ENCODE measurements at regions not wholly inside any gene's neighbourhood (a gene's known extent, or its start where the extent isn't known, plus 50 kb on each side); places are given as distances from the start of the nearest gene placed in this dataset.

GRCh38 chr5:143471041-143471509 lies 67.6 kb upstream of the NR3C1 start:
- Histone ChIP-seq H3K27ac (ENCODE audit: low read depth, low read length) (no peak overlapping the region), H3K4me1 (ENCODE audit: control insufficient read depth, low read length) (no peaks in the 10 kb centered on the region), H3K36me3 (ENCODE audit: control insufficient read depth, low read length) (no peaks in the 10 kb centered on the region), H3K79me2 (ENCODE audit: control insufficient read depth, low read length) (no peaks in the 10 kb centered on the region), H3K4me2 (ENCODE audit: low read length) (no peak overlapping the region), H4K20me1 (ENCODE audit: control insufficient read depth, insufficient read depth, low read depth, low read length) (no peaks in the 10 kb centered on the region), H3K27me3 (ENCODE audit: control insufficient read depth, low read length) (no peaks in the 10 kb centered on the region), H3K4me3 (ENCODE audit: low read length) (no peak overlapping the region), H3K9me3 (ENCODE audit: control insufficient read depth, insufficient read depth, low read length) (no peaks in the 10 kb centered on the region), H3K9me2 (replicated peaks; ENCODE audit: control insufficient read depth, low read length) (no peaks in the 10 kb centered on the region), H3F3A (ENCODE audit: control insufficient read depth, insufficient read depth) (no peaks in the 10 kb centered on the region)
- TF ChIP-seq EZH2phosphoT487 (IDR thresholded peaks at IDR 0.05; ENCODE audit: borderline replicate concordance, low read length) (no peak), CTCF (IDR thresholded peaks at IDR 0.05; ENCODE audit: low read depth, low read length, poor library complexity, severe bottlenecking) (no peak)

GRCh38 chr5:143470120-143470519 lies 66.6 kb upstream of the NR3C1 start:
- Histone ChIP-seq H3K9me3 (ENCODE audit: control insufficient read depth, insufficient read depth, low read length) (no peaks in the 10 kb centered on the region), H3K4me3 (ENCODE audit: low read length) (no peak overlapping the region), H3K36me3 (ENCODE audit: control insufficient read depth, low read length) (no peaks in the 10 kb centered on the region), H3K79me2 (ENCODE audit: control insufficient read depth, low read length) (no peaks in the 10 kb centered on the region), H3K27me3 (ENCODE audit: control insufficient read depth, low read length) (no peaks in the 10 kb centered on the region), H3F3A (ENCODE audit: control insufficient read depth, insufficient read depth) (no peaks in the 10 kb centered on the region), H3K27ac (ENCODE audit: low read depth, low read length) (no peak overlapping the region), H4K20me1 (ENCODE audit: control insufficient read depth, insufficient read depth, low read depth, low read length) (no peaks in the 10 kb centered on the region), H3K4me2 (ENCODE audit: low read length) (no peak overlapping the region), H3K9me2 (replicated peaks; ENCODE audit: control insufficient read depth, low read length) (no peaks in the 10 kb centered on the region), H3K4me1 (ENCODE audit: control insufficient read depth, low read length) (no peaks in the 10 kb centered on the region)
- TF ChIP-seq EZH2phosphoT487 (IDR thresholded peaks at IDR 0.05; ENCODE audit: borderline replicate concordance, low read length): no peak
- TF ChIP-seq CTCF (IDR thresholded peaks at IDR 0.05; ENCODE audit: low read depth, low read length, poor library complexity, severe bottlenecking): no peak

GRCh38 chr5:143469125-143469524 lies 65.6 kb upstream of the NR3C1 start:
- Histone ChIP-seq H3K4me1 (ENCODE audit: control insufficient read depth, low read length) (no peaks in the 10 kb centered on the region), H4K20me1 (ENCODE audit: control insufficient read depth, insufficient read depth, low read depth, low read length) (no peaks in the 10 kb centered on the region), H3K36me3 (ENCODE audit: control insufficient read depth, low read length) (no peaks in the 10 kb centered on the region), H3K27ac (ENCODE audit: low read depth, low read length) (no peak overlapping the region), H3K9me3 (ENCODE audit: control insufficient read depth, insufficient read depth, low read length) (no peaks in the 10 kb centered on the region), H3K4me2 (ENCODE audit: low read length) (no peak overlapping the region), H3K79me2 (ENCODE audit: control insufficient read depth, low read length) (no peaks in the 10 kb centered on the region), H3K9me2 (replicated peaks; ENCODE audit: control insufficient read depth, low read length) (no peaks in the 10 kb centered on the region), H3K4me3 (ENCODE audit: low read length) (no peak overlapping the region), H3F3A (ENCODE audit: control insufficient read depth, insufficient read depth) (no peaks in the 10 kb centered on the region), H3K27me3 (ENCODE audit: control insufficient read depth, low read length) (no peaks in the 10 kb centered on the region)
- TF ChIP-seq EZH2phosphoT487 (IDR thresholded peaks at IDR 0.05; ENCODE audit: borderline replicate concordance, low read length) (no peak), CTCF (IDR thresholded peaks at IDR 0.05; ENCODE audit: low read depth, low read length, poor library complexity, severe bottlenecking) (no peak)

GRCh38 chr5:143466632-143467031 lies 63.1 kb upstream of the NR3C1 start:
- Histone ChIP-seq H3K9me3 (ENCODE audit: control insufficient read depth, insufficient read depth, low read length) (no peaks in the 10 kb centered on the region), H3K4me1 (ENCODE audit: control insufficient read depth, low read length) (no peaks in the 10 kb centered on the region), H3K27ac (ENCODE audit: low read depth, low read length) (no peak overlapping the region), H4K20me1 (ENCODE audit: control insufficient read depth, insufficient read depth, low read depth, low read length) (no peaks in the 10 kb centered on the region), H3K27me3 (ENCODE audit: control insufficient read depth, low read length) (no peaks in the 10 kb centered on the region), H3K79me2 (ENCODE audit: control insufficient read depth, low read length) (no peaks in the 10 kb centered on the region), H3K4me2 (ENCODE audit: low read length) (no peak overlapping the region), H3F3A (ENCODE audit: control insufficient read depth, insufficient read depth) (no peaks in the 10 kb centered on the region), H3K9me2 (replicated peaks; ENCODE audit: control insufficient read depth, low read length) (no peaks in the 10 kb centered on the region), H3K36me3 (ENCODE audit: control insufficient read depth, low read length) (no peaks in the 10 kb centered on the region), H3K4me3 (ENCODE audit: low read length) (no peak overlapping the region)
- TF ChIP-seq EZH2phosphoT487 (IDR thresholded peaks at IDR 0.05; ENCODE audit: borderline replicate concordance, low read length): no peak
- no peak for TF ChIP-seq CTCF (IDR thresholded peaks at IDR 0.05; ENCODE audit: low read depth, low read length, poor library complexity, severe bottlenecking)

All from DOHH2 (cell line).